ENCODE measurements at regions not wholly inside any gene's neighbourhood (a gene's known extent, or its start where the extent isn't known, plus 50 kb on each side); places are given as distances from the start of the nearest gene placed in this dataset.

DNA sequence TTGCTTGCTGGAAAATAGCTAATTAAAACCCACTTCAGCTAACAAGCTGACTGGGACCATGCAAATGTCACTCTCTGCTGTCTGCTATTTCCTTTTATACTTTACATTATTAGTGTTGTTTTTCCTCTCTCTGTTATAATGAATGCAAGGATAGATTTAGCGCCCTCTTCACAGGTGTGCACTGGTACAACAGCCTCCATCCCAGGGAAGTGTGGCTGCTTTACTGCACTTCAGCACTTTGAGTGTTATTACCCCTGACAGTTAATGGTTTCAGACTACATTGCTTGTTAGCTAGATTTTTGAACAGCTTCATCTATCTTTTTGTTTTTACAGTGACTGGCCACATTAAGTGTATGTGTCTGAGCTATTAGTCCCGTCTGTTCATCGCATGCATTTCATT, 405.7 kb downstream of the RNF144B start (continued):
- TF ChIP-seq, protein P1, sequence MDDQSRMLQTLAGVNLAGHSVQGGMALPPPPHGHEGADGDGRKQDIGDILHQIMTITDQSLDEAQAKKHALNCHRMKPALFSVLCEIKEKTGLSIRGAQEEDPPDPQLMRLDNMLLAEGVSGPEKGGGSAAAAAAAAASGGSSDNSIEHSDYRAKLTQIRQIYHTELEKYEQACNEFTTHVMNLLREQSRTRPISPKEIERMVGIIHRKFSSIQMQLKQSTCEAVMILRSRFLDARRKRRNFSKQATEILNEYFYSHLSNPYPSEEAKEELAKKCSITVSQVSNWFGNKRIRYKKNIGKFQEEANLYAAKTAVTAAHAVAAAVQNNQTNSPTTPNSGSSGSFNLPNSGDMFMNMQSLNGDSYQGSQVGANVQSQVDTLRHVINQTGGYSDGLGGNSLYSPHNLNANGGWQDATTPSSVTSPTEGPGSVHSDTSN (IDR thresholded peaks at IDR 0.05) = no peak
- TF ChIP-seq SIN3A (IDR thresholded peaks at IDR 0.05; ENCODE audit: borderline replicate concordance, low read depth, low read length) (no peak), FOSL2 (IDR thresholded peaks at IDR 0.05; ENCODE audit: borderline replicate concordance, low read depth) (no peak)

DNA sequence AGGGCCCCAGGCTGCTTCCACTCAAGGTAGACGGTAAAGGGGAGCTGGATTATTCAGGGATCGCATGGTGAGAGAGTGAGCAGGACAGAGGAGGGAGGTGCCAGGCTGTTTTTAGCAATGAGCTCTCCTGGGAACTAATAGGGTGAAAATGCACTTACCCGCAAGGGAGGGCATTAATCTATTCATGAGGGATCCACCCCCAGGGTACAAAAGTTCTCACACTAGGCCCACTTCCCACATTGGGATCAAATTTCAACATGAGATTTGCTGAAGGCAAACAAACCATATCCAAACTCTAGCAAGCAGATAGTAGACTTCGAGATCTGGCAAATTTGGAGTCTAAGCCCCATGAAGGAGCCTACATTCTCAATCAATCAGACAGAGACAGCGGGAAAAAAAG, 408.6 kb downstream of the RNF144B start:
- ChIA-PET CTCF (no interaction called here), POLR2A (no interaction called here)
- no peaks in the 10 kb centered on the region for H3K9me2 ChIP-seq
- no peaks in the 10 kb centered on the region for H3K9me3 ChIP-seq
- no peaks in the 10 kb centered on the region for H3K79me2 ChIP-seq (ENCODE audit: insufficient read depth)
- H3K4me3 ChIP-seq (ENCODE audit: low read depth in 2 of 2, low read length in 1 of 2) = no peak overlapping the region
- H3K4me1 ChIP-seq (ENCODE audit: control insufficient read depth in 1 of 2, insufficient read depth in 2 of 2, low read depth in 1 of 2, low read length in 1 of 2) = no peaks in the 10 kb centered on the region; a peak in 1 of 4 replicates
- no peaks in the 10 kb centered on the region for H3K36me3 ChIP-seq (replicated peaks in 1 of 2; ENCODE audit: control insufficient read depth in 1 of 2, insufficient read depth in 2 of 2, low read length in 1 of 2)
- no peak overlapping the region for H3K4me2 ChIP-seq
- no peaks in the 10 kb centered on the region for H3F3A ChIP-seq (replicated peaks; ENCODE audit: insufficient read depth)
- H4K20me1 ChIP-seq (ENCODE audit: insufficient read depth) = no peaks in the 10 kb centered on the region
- TF ChIP-seq, protein P1 (IDR thresholded peaks at IDR 0.05) = no peak
- TF ChIP-seq NRF1 (IDR thresholded peaks at IDR 0.05; ENCODE audit: low read depth, low read length) (no peak), RCOR1 (IDR thresholded peaks at IDR 0.05; ENCODE audit: low read length) (no peak), RXRA (IDR thresholded peaks at IDR 0.05; ENCODE audit: borderline replicate concordance, low read depth) (no peak), FOSL2 (IDR thresholded peaks at IDR 0.05; ENCODE audit: borderline replicate concordance, low read depth) (no peak), NFIC (IDR thresholded peaks at IDR 0.05; ENCODE audit: borderline replicate concordance) (no peak), MEF2A (IDR thresholded peaks at IDR 0.05; ENCODE audit: borderline replicate concordance, low read depth) (no peak), EZH2phosphoT487 (IDR thresholded peaks at IDR 0.05; ENCODE audit: borderline replicate concordance, low read depth) (no peak), EP300 (IDR thresholded peaks at IDR 0.05; ENCODE audit: borderline replicate concordance in 1 of 2, low read depth in 1 of 2, low read length in 1 of 2) (no peak), MXI1 (IDR thresholded peaks at IDR 0.05; ENCODE audit: low read depth, low read length) (no peak), JUND (IDR thresholded peaks at IDR 0.05) (no peak), POLR2AphosphoS5 (IDR thresholded peaks at IDR 0.05; ENCODE audit: low read depth, low read length) (no peak), CHD2 (IDR thresholded peaks at IDR 0.05; ENCODE audit: low read length, partially characterized antibody) (no peak), FOXM1 (IDR thresholded peaks at IDR 0.05; ENCODE audit: low read depth) (no peak), GABPA (IDR thresholded peaks at IDR 0.05; ENCODE audit: low read depth) (no peak), YY1 (IDR thresholded peaks at IDR 0.05; ENCODE audit: low read depth) (no peak)
- TF ChIP-seq, protein P2, sequence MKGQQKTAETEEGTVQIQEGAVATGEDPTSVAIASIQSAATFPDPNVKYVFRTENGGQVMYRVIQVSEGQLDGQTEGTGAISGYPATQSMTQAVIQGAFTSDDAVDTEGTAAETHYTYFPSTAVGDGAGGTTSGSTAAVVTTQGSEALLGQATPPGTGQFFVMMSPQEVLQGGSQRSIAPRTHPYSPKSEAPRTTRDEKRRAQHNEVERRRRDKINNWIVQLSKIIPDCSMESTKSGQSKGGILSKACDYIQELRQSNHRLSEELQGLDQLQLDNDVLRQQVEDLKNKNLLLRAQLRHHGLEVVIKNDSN (IDR thresholded peaks at IDR 0.05; ENCODE audit: borderline replicate concordance, low read depth) = no peak
- TF ChIP-seq, protein P3, sequence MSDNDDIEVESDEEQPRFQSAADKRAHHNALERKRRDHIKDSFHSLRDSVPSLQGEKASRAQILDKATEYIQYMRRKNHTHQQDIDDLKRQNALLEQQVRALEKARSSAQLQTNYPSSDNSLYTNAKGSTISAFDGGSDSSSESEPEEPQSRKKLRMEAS (IDR thresholded peaks at IDR 0.05; ENCODE audit: low read depth) = no peak
- no peak overlapping the region for H2AFZ ChIP-seq (ENCODE audit: low read depth)
- 15% methylated on average over 4 of the region's 5 CpGs for WGBS (ENCODE audit: low lambda C conversion rate)
- no peak overlapping the region for H3K27ac ChIP-seq (ENCODE audit: low read depth in 2 of 2, low read length in 1 of 2)
- H3K9ac ChIP-seq = no peak overlapping the region
- no peaks in the 10 kb centered on the region for H3K27me3 ChIP-seq (ENCODE audit: insufficient read depth)
- DNase-seq = no peak
